Left ventricle myocardium superior (tissue), 1 donor: ENCODE measurements at regions not wholly inside any gene's neighbourhood (a gene's known extent, or its start where the extent isn't known, plus 50 kb on each side); places are given as distances from the start of the nearest gene placed in this dataset.

Experiments used
- ATAC-seq: fragments of 200-7000 bp; cut with Tn5 transposase; one replicate; pipeline ENCODE4 v1.9.1; 2020; ENCODE audit warnings: mild to moderate bottlenecking, moderate library complexity
- DNase-seq: peaks from one replicate; pipeline ENCODE4 v3.0.0-alpha.2; 2020
- intact Hi-C: fragments of 100-400 bp; cut with micrococcal nuclease; formaldehyde crosslinking; loops from one replicate; pipeline ENCODE4 v1.11.0; 2022
- donor health status: DM: no; HTN: yes; CAD: no; lungs with severe emphysema.

DNA sequence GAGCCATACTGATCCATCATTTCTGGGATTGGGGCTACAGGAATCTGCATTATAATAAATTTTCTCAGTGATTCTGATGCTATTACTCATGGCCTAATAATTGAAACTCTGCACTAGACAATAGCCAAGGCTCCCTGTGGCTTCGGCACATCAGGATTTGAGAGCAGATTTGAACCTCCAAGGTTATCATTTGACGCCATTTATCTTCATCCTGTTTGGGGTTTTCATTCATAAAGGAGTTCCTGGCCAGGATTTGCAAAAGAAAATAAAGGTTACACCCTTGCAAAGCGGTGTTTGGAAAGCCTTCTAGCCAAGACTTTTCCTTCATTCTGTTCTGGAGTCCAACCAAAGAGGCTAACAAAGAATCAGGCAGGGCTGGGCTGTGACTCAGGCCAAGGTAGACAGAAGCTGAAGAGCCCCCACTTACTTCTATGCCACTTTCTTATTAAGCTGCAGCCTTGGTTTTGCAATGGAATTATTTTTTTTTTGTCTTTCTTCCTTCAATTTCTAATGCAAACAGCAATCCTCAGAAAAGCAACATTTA is 330.1 kb downstream of the DHX35 start:
- DNase-seq, result no peak
- ATAC-seq, result no peak
- intact Hi-C loops, result no loop called here

DNA sequence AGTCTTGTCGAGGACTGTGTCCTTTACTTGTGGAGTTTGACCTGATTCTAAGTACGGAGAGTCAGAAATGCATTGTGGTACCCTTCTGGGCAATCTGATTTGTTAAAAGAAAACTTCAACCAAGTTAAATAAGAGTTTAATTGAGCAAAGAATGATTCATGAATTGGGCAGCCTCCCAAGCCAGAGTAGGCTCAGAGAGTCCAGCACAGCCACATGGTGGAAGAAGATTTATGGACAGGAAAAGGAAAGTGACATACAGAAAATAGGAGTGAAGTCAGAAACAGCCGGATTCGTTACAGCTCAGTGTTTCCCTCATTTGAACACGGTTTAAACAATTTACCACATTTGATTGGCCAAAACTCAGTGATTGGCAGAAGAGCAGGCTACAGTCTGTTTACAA is 329.2 kb downstream of the DHX35 start:
- ATAC-seq, result no peak

DNA sequence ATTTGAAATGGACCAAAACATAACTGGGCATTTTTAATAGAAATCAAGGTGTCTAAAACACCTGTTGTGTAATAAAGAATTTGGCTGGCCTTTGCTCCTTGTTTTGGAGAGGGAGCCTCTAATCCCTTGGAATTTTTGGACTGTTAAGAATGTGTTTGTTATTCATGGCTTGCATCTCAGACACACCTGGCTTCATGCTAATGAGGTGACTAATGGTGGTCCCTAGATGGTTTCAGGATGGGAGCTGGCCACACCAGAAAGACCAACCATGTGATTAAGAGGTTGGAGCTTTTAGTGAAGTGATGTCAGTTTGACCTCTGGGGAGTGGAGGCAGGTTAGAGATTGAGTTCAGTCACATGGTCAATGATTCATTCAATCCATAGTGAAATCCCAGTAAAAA is 328.4 kb downstream of the DHX35 start:
- intact Hi-C loops, result no loop called here
- DNase-seq (no peak), ATAC-seq (no peak)

More for the DNA sequence above, 329.2 kb downstream of the DHX35 start:
- intact Hi-C loops, result no loop called here
- DNase-seq, result no peak

DNA sequence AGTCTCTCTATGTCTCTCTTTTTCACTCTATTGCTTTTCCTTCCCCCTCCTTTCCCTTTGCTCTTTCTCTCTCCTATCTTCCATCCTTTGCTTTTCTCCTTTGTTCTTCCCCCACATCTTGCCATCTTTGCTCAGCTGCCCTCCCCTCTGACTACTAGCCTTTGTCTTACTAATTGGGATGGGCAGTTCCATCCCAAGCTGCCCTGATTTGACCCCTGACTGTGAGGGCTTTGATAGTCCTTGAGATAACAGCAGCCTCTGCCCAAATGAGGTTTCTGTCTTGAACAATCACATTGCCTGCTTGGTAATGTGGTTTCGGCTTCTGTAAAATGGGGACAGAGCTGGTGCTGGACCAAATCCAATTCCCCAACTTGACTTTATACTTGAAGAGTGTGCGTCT is 327.7 kb downstream of the DHX35 start:
- ATAC-seq, result no peak
- DNase-seq, result no peak
- intact Hi-C loops, result no loop called here

DNA sequence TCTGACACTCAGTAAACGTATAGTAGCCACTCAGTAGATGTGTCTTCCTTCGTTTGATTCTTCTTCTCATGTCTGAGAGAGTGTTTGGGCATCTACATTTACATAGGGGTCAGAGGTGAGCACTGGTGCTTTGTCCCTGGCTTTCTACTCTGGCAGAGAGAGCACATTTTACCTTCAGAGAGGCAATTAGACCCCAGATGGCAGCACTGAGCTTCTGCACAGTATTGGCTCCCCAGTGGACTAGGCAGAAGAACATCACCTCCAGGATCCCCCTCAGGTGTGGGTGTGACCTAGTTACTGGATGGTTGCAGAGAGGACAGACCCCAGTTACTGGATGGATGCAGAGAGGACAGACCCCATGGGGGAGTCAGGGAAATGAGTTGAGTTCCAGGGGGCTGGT is 327.2 kb downstream of the DHX35 start:
- intact Hi-C loops, result no loop called here
- DNase-seq, result no peak
- no peak for ATAC-seq

DNA sequence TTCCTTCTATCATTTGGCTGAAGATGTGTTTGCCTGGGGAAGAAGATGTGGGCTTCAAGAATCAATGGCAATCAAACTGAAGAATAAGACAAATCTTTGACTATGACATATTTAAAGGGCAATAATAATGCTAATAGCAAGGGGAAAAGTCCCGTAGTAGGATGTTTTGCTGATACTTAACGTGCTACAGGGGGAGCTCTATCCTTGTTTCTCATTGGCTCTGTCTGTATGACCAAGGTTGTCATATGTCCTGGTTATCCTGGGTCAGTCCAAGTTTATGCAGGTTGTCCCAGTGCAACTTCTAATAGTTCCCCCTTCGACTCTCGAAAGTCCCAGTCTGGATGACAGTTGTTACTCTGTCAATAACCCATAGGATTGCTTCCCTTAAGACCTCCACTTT is 321.3 kb downstream of the DHX35 start:
- DNase-seq (no peak), ATAC-seq (no peak)
- intact Hi-C loops, result no loop called here

DNA sequence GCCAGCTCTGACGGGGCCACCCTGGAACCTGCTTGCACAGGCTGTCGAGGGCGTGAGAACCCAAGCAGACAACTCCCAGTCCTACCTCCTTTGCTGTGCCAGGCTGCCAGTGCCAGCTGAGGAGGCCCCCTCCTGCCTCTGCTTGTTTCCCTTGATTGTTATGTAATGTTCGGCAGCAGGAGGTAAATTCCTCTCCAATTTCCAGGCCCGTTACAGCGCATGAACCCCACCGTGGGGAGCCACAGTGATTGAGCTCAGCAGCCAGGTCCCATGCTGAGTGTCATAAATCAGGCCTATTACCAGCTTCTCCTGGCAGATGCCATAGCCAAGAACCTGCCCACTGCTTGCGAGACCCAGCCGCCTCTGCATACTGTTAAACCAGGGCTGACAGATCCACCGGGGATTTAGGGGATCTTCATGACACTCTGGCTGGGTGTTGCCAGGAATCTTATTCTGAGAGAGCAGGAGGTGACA is 320.5 kb downstream of the DHX35 start:
- intact Hi-C loops, result no loop called here
- DNase-seq, result no peak
- ATAC-seq, result no peak

DNA sequence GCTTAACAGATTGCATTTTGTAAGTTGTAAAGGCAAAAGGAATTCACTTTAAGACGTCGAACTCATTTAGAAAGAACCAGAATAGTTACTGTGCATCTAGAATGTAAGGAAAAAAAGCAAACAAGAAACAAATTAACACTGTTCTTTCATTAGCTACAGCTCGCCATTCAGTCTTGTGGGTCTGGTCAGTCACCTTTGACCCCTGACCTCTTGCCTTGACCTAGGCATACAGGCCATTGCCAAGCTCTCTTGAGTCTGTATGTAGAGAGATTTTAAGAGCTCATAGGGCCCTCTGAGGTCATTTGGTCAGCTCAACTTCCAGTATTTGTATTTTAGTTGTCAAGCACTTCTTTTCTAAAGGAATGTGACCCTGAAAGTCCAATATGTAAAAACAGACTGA is 318.7 kb downstream of the DHX35 start:
- ATAC-seq (no peak), DNase-seq (no peak)
- intact Hi-C loops, result no loop called here

DNA sequence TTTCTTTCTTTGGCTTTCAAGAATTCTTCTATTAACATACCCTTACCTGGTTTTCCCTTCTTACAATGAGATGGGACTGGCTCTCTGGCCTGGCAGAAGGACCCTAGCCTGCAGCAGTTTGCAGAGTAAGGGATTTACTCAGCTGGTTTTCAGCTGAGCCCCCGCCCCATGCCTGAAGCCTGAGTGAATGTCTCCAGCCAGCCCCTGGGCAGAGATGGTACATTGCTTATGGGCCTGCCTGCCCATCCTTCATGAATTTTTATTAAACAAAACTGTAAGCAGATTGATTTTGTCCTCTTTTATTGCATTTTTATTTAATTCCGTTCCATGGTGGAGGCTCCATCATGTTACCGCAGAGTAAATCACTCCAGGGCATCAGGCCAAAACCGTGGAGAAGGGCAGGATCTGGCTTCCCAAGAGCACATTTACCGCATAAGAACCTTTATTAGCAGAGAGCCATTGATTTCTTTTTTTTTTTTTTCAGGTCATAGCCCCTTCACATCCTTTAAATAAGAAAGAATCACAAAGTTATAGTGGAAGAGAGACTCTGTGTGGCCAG is 316.2 kb downstream of the DHX35 start:
- intact Hi-C loops, result no loop called here
- DNase-seq (no peak), ATAC-seq (no peak)

DNA sequence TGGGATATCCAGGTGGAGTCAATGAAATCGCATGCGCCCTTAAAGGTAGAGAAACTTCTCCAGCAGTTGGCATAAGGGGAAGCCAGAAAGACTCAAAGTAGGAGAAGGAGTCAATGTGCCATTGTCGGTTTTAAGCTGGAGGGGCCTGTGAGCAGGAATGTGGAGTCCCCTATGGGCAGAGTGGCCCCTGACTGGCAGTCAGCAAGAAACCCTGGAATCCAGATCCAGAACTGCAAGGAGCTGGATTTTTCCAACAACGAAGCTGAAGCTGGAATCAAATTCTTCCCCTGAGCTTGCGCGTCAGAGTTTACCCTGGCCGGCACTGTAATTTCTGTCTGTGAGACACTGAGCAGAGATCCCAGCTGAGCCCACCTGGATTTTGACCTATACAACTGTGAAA is 315.0 kb downstream of the DHX35 start:
- DNase-seq, result no peak
- intact Hi-C loops, result no loop called here
- no peak for ATAC-seq

DNA sequence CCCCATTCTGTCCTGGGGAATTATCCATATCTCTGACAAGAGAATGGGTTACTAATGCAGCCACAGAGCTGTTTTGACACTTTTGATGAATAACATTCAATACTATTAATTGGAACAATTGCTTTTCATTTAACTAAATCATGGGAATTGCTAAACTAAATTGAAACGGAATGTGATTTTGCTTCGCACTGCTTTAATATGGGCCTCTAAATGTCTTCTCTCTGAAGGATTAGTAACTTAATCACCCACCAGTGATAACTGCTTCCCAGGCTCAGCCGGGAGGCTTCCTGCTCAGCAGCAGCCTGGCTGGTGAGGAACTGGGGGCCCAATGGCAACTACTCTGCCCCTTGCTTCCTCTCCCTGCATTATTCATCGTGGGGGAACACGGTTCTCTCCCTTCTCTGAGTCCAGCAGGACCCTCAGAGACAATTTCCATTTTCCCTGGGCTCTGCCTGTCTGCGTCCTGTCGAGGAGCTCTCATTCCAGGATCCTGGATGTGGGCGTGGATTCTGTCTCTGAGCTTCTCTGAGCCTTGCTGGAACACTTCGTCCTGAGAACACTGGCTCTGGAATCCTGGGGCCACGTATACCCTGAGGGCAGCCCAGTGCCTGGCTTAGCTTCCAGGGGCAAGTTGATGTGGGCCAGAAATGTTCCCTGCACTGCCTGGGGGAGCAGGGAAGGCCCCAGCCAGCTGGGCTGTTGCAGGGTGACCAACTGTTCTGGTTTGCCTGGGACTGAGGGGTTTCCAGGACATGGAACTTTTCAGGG is 308.9 kb downstream of the DHX35 start:
- DNase-seq (peak; percentile 63), ATAC-seq (peak; percentile 84)
- intact Hi-C loops, result no loop called here

DNA sequence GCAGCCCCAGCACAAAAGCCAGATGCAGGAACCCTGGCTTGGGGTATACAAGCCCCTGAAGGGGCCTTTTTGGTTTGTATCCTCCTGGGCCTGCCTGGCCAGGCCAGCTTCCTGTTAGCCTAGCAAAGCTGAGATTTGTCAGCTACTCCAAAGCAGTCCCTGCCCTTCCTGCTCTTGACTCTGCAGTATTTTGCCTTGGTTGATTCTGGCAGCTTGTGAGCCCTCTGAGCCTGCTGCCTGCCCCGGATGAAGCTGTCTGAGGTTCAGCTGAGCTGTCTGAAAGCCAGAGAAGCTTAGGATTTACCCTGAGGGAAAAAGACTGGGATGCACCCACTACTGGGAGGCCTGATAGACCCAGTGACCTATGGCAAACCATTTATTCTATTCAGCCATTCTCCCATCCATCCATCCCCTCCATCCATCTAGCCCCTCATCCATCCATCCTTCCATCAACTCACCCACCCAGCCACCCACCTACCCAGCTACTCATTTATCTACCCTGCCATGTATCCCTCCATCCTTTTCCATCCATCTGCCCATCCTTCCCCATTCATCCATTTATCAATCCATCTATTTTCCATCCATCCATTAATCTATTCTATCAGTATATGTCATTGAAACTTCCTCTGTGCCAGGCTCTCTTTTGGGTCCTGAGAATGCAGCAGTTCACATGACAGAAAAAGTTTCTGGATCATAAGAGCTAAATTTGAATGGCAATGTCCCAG is 307.5 kb downstream of the DHX35 start:
- intact Hi-C loops, result loop anchor here (5.0 to 10.0 kb wide), 2 partner anchors 603 to 1695 kb away; no protein-coding TSS in a partner anchor
- no peak for DNase-seq
- ATAC-seq, result peak; percentile 53

DNA sequence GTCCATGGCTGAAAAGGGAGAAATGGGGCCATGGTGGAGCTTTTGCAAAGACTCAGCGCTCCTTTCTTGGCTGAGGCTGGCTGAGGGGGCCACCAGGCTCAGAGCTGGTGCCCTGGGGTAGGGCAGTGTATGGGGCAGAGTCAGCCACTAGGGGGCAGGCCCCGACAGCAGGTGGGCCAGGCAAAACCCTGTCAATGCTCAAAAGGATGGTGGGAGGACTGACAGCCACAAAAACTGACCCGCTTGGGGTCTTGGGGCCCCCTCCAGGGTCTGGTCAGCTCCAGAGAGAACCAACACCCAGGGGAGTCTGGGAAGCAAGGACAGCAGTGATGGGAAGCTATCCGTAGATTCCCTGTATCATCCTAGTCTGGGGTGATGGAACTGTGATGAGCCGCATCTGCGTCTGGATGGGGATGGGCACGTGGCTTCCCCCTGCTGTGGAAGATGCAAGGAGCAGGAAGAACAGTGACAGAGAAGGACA is 306.9 kb downstream of the DHX35 start:
- intact Hi-C loops, result loop anchor here (5.0 to 10.0 kb wide), 2 partner anchors 603 to 1696 kb away; no protein-coding TSS in a partner anchor
- ATAC-seq, result peak; percentile 74

DNA sequence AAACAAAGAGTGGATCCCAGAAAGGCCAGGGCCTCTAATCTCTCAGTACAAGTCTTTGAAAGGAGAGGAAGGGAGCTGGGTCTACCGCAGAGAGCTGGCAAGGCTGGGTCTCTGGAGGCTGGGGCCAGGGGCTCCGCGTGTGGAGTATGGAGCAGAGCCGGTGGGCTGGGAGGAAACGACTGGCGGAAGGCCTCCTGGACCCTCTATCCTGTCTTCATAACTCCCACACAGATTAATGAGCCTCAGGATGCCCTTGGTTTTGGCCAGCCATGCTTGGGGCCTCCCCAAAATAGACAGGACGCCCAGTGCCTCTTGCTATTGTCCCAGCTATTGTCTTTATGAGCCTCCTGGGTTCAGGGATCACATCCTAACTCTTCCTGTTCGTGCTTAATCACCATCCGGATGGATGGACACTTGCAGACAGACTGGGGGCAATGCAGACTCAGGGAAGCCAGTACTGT is 306.4 kb downstream of the DHX35 start:
- intact Hi-C loops, result loop anchor here (5.0 to 10.0 kb wide), 2 partner anchors 604 to 1696 kb away; no protein-coding TSS in a partner anchor
- ATAC-seq (no peak), DNase-seq (no peak)

More for the DNA sequence above, 306.9 kb downstream of the DHX35 start:
- peak; percentile 76 for DNase-seq

DNA sequence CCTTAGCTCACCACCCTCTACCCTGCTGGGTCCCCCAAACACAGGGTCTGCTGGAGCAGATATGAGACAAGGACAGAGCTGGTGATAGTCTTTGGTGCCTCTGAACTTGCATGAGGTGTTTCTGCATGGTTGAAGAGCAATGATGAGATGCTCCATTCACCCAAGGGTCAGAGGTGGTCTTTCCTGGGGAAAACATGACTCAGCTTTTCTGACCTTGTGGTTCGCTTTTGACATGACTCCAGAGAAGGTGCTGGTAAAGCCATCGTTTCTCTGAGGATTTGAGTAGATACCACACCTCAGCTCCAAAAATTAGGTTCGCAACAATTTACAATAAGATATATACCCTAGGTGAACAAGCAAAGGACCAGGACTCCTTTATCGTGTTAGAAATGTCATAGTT is 304.8 kb downstream of the DHX35 start:
- DNase-seq (no peak), ATAC-seq (no peak)
- intact Hi-C loops, result loop anchor here (5.0 to 10.0 kb wide), 2 partner anchors 605 to 1698 kb away; no protein-coding TSS in a partner anchor

DNA sequence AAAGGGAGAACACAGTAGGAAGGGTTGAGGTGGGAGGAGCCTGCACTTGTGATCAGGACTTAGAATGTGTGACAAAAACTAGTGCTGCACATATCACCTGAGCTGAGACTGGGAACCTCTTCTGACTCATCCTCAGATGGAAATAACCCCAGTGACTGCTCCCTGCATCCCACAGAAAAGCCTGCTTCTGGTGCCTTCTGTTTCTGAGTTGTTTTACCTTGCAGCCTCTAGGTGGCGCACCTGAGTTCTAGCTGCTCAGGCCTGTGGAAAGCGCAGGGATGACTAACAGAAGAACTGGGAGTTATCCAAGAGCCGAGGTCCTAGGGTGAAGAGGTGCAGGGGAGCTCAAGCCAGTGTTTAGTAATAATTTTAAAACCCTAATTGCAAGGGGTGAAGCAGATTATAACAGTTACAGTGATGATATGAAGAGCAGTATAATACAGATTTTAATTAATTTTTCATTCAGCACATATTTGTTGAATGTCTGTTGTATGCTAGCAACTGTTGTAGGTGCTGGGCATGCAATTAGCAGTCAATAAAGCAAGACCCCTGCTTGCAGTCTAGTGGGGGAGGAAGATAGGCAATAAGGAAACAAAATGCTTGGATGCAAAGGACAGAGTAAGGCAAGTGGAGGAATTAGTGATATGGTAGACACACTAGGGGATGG is 302.5 kb downstream of the DHX35 start:
- DNase-seq (peak; percentile 60), ATAC-seq (peak; percentile 71)
- intact Hi-C loops, result loop anchor here (5.0 to 10.0 kb wide), 2 partner anchors 608 to 1700 kb away; no protein-coding TSS in a partner anchor

DNA sequence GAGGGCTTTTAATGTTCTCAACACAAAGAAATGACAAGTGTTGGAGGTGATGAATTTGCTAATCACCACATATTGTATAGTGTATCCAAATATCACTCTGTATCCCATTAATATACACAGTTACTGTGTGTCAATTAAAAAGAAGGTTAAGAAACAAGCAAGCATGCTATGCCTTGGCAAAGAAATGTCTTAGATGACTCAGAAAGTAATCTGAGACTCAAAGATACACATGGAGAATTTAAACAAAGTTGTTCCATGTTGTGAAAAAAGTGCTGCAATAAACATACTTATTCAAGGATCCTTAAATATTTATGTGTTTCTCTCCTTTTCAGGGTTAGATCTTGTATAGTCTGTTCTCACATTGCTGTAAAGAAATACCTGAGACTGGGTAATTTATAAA is 300.9 kb downstream of the DHX35 start:
- DNase-seq, result no peak
- no peak for ATAC-seq
- intact Hi-C loops, result loop anchor here (10.0 kb wide), 1 partner anchor 1702 kb away; no protein-coding TSS in a partner anchor

DNA sequence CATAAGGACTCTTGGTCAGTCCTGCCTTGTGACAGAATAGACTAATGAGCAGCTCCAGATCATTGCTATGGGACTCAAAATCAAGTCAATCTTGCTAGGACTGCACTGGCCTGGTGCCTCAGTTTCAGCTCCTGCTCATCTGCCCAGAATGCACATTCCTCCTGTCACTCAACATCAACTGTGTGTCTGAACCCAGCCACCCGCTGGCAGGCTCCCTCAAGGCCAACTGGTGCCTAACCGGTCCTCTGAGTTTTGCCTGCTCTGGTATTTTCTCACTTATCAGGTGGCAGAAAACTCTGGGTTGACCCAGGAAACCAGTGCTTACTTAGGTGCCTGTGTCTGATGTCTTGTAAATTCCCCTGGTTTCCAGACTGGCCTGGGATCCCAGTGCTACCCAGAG is 297.7 kb downstream of the DHX35 start:
- ATAC-seq (no peak), DNase-seq (no peak)
- intact Hi-C loops, result loop anchor here (10.0 kb wide), 1 partner anchor 1705 kb away; no protein-coding TSS in a partner anchor
